ENCODE measurements at regions not wholly inside any gene's neighbourhood (a gene's known extent, or its start where the extent isn't known, plus 50 kb on each side); places are given as distances from the start of the nearest gene placed in this dataset.

- ChIA-PET CTCF (no interaction called here), POLR2A (no interaction called here)
- peaks cover 8% of the 10 kb centered on the region for H3K9me3 Mint-ChIP-seq
- no peak overlapping the region for H3K27ac Mint-ChIP-seq
- no peak for DNase-seq
- H3K4me3 Mint-ChIP-seq: no peak overlapping the region
- no peaks in the 10 kb centered on the region for H3K27me3 Mint-ChIP-seq
- no peaks in the 10 kb centered on the region for H3K4me1 Mint-ChIP-seq
- peaks cover 3% of the 10 kb centered on the region for H3K36me3 Mint-ChIP-seq (ENCODE audit: low read depth)
Observed at GRCh38 chr2:2932692-2933305, 444.8 kb downstream of the EIPR1 start.

- Mint-ChIP-seq H3K36me3 (ENCODE audit: low read depth) (peaks cover 3% of the 10 kb centered on the region), H3K4me1 (no peaks in the 10 kb centered on the region), H3K9me3 (peaks cover 6% of the 10 kb centered on the region), H3K27ac (no peak overlapping the region), H3K27me3 (no peaks in the 10 kb centered on the region), H3K4me3 (no peak overlapping the region)
- CTCF ChIA-PET: no interaction called here
- POLR2A ChIA-PET: no interaction called here
- no peak for DNase-seq
Observed at GRCh38 chr2:2932189-2932588, 445.4 kb downstream of the EIPR1 start.

GRCh38 chr2:2931318-2932075, 446.1 kb downstream of the EIPR1 start:
- ChIA-PET CTCF (no interaction called here), POLR2A (no interaction called here)
- peaks cover 2% of the 10 kb centered on the region for H3K9me3 Mint-ChIP-seq
- peaks cover 2% of the 10 kb centered on the region for H3K4me1 Mint-ChIP-seq
- peaks cover 3% of the 10 kb centered on the region for H3K36me3 Mint-ChIP-seq (ENCODE audit: low read depth)
- H3K4me3 Mint-ChIP-seq: no peak overlapping the region
- no peak for DNase-seq
- no peaks in the 10 kb centered on the region for H3K27me3 Mint-ChIP-seq
- no peak overlapping the region for H3K27ac Mint-ChIP-seq

GRCh38 chr2:2930841-2931240, 446.8 kb downstream of the EIPR1 start:
- Mint-ChIP-seq H3K4me1 (peaks cover 2% of the 10 kb centered on the region), H3K27ac (no peak overlapping the region), H3K36me3 (ENCODE audit: low read depth) (peaks cover 3% of the 10 kb centered on the region), H3K9me3 (peaks cover 2% of the 10 kb centered on the region), H3K27me3 (peaks cover under 1% of the 10 kb centered on the region), H3K4me3 (no peak overlapping the region)
- DNase-seq: no peak
- ChIA-PET CTCF (no interaction called here), POLR2A (no interaction called here)

GRCh38 chr2:2926858-2927175, 450.8 kb downstream of the EIPR1 start:
- Mint-ChIP-seq H3K4me1 (peaks cover 2% of the 10 kb centered on the region), H3K27me3 (peaks cover 3% of the 10 kb centered on the region), H3K27ac (no peak overlapping the region), H3K36me3 (ENCODE audit: low read depth) (peaks cover 3% of the 10 kb centered on the region), H3K4me3 (no peak overlapping the region), H3K9me3 (peaks cover 2% of the 10 kb centered on the region)
- POLR2A ChIA-PET: no interaction called here
- CTCF ChIA-PET: interaction anchor here (0.6 to 1.0 kb wide), 2 partner anchors 73 to 316 kb away, joined by 3 read pairs; no protein-coding TSS in a partner anchor
- no peak for DNase-seq

GRCh38 chr2:2926009-2926857, 451.4 kb downstream of the EIPR1 start:
- H3K4me1 Mint-ChIP-seq: peaks cover 2% of the 10 kb centered on the region
- no peak overlapping the region for H3K27ac Mint-ChIP-seq
- DNase-seq: no peak
- H3K27me3 Mint-ChIP-seq: peaks cover 3% of the 10 kb centered on the region
- peaks cover 2% of the 10 kb centered on the region for H3K9me3 Mint-ChIP-seq
- ChIA-PET POLR2A (no interaction called here), CTCF (interaction anchor here (1.0 kb wide), 1 partner anchor 72 kb away, joined by 3 read pairs; no protein-coding TSS in a partner anchor)
- no peak overlapping the region for H3K4me3 Mint-ChIP-seq
- H3K36me3 Mint-ChIP-seq (ENCODE audit: low read depth): peaks cover 3% of the 10 kb centered on the region

GRCh38 chr2:2922156-2922555, 455.5 kb downstream of the EIPR1 start:
- Mint-ChIP-seq H3K4me1 (peaks cover 2% of the 10 kb centered on the region), H3K27ac (no peak overlapping the region), H3K36me3 (ENCODE audit: low read depth) (no peaks in the 10 kb centered on the region), H3K9me3 (no peaks in the 10 kb centered on the region), H3K4me3 (no peak overlapping the region), H3K27me3 (peaks cover 3% of the 10 kb centered on the region)
- POLR2A ChIA-PET: no interaction called here
- DNase-seq: no peak
- CTCF ChIA-PET: no interaction called here

GRCh38 chr2:2921011-2921720, 456.5 kb downstream of the EIPR1 start:
- peaks cover 3% of the 10 kb centered on the region for H3K27me3 Mint-ChIP-seq
- no peak overlapping the region for H3K27ac Mint-ChIP-seq
- no peak overlapping the region for H3K4me3 Mint-ChIP-seq
- no peaks in the 10 kb centered on the region for H3K4me1 Mint-ChIP-seq
- DNase-seq: no peak
- H3K36me3 Mint-ChIP-seq (ENCODE audit: low read depth): no peaks in the 10 kb centered on the region
- ChIA-PET POLR2A (no interaction called here), CTCF (no interaction called here)
- no peaks in the 10 kb centered on the region for H3K9me3 Mint-ChIP-seq

GRCh38 chr2:2919574-2920365, 457.8 kb downstream of the EIPR1 start:
- no peak overlapping the region for H3K4me3 Mint-ChIP-seq

GRCh38 chr2:2919026-2919425, 458.6 kb downstream of the EIPR1 start:
- H3K4me3 Mint-ChIP-seq: no peak overlapping the region
- no peaks in the 10 kb centered on the region for H3K36me3 Mint-ChIP-seq (ENCODE audit: low read depth)
- H3K27ac Mint-ChIP-seq: no peak overlapping the region
- ChIA-PET CTCF (no interaction called here), POLR2A (no interaction called here)
- H3K9me3 Mint-ChIP-seq: no peaks in the 10 kb centered on the region
- no peaks in the 10 kb centered on the region for H3K27me3 Mint-ChIP-seq
- no peak for DNase-seq
- H3K4me1 Mint-ChIP-seq: no peaks in the 10 kb centered on the region

More at GRCh38 chr2:2919574-2920365, 457.8 kb downstream of the EIPR1 start:
- H3K27ac Mint-ChIP-seq: no peak overlapping the region
- ChIA-PET POLR2A (no interaction called here), CTCF (no interaction called here)
- H3K4me1 Mint-ChIP-seq: no peaks in the 10 kb centered on the region
- no peaks in the 10 kb centered on the region for H3K27me3 Mint-ChIP-seq
- no peak for DNase-seq
- no peaks in the 10 kb centered on the region for H3K9me3 Mint-ChIP-seq
- no peaks in the 10 kb centered on the region for H3K36me3 Mint-ChIP-seq (ENCODE audit: low read depth)

GRCh38 chr2:2916621-2917020, 461.0 kb downstream of the EIPR1 start:
- no peaks in the 10 kb centered on the region for H3K36me3 Mint-ChIP-seq (ENCODE audit: low read depth)
- no peaks in the 10 kb centered on the region for H3K27me3 Mint-ChIP-seq
- no peak overlapping the region for H3K27ac Mint-ChIP-seq
- no peaks in the 10 kb centered on the region for H3K4me1 Mint-ChIP-seq
- ChIA-PET POLR2A (no interaction called here), CTCF (no interaction called here)
- DNase-seq: no peak
- H3K4me3 Mint-ChIP-seq: no peak overlapping the region
- H3K9me3 Mint-ChIP-seq: no peaks in the 10 kb centered on the region

- H3K4me1 Mint-ChIP-seq: no peaks in the 10 kb centered on the region
- ChIA-PET POLR2A (no interaction called here), CTCF (no interaction called here)
- H3K4me3 Mint-ChIP-seq: no peak overlapping the region
- no peaks in the 10 kb centered on the region for H3K27me3 Mint-ChIP-seq
- no peaks in the 10 kb centered on the region for H3K9me3 Mint-ChIP-seq
- DNase-seq: no peak
- no peak overlapping the region for H3K27ac Mint-ChIP-seq
- H3K36me3 Mint-ChIP-seq (ENCODE audit: low read depth): no peaks in the 10 kb centered on the region
Observed at GRCh38 chr2:2914252-2914651, 463.4 kb downstream of the EIPR1 start.

Data from activated CD4-positive, alpha-beta T cell treated with anti-CD3 and anti-CD28 coated beads, Interleukin-2, amount 10 ng/mL, durations not matched to agents 7 days and 5 days (primary cell).